ENCODE measurements at regions not wholly inside any gene's neighbourhood (a gene's known extent, or its start where the extent isn't known, plus 50 kb on each side); places are given as distances from the start of the nearest gene placed in this dataset.

GRCh38 chr11:106467501-106467900 lies 390.0 kb downstream of the AASDHPPT start:
- no peak for TF ChIP-seq CTCF (IDR thresholded peaks at IDR 0.05; ENCODE audit: low read depth, low read length, poor library complexity, severe bottlenecking)
- TF ChIP-seq EZH2phosphoT487 (IDR thresholded peaks at IDR 0.05; ENCODE audit: borderline replicate concordance, low read length), result no peak
